ENCODE measurements at regions not wholly inside any gene's neighbourhood (a gene's known extent, or its start where the extent isn't known, plus 50 kb on each side); places are given as distances from the start of the nearest gene placed in this dataset.

- peak; percentile 98 for DNase-seq
Observed at GRCh38 chr14:82067221-82067875, 533.7 kb upstream of the SEL1L start.

GRCh38 chr14:82070040-82070439 is 536.4 kb upstream of the SEL1L start:
- DNase-seq, result no peak

- DNase-seq, result no peak
Observed at GRCh38 chr14:82070753-82071152, 537.1 kb upstream of the SEL1L start.

- DNase-seq, result no peak
Observed at GRCh38 chr14:82073547-82073946, 539.9 kb upstream of the SEL1L start.

GRCh38 chr14:82075566-82075965 is 541.9 kb upstream of the SEL1L start:
- no peak for DNase-seq

- DNase-seq, result no peak
Observed at GRCh38 chr14:82079553-82079952, 545.9 kb upstream of the SEL1L start.

- DNase-seq, result no peak
Observed at GRCh38 chr14:82080370-82080769, 546.7 kb upstream of the SEL1L start.

GRCh38 chr14:82084813-82085212 is 551.2 kb upstream of the SEL1L start:
- no peak for DNase-seq

- DNase-seq, result no peak
Observed at GRCh38 chr14:82091097-82091496, 557.4 kb upstream of the SEL1L start.

- DNase-seq, result no peak
Observed at GRCh38 chr14:82094829-82095345, 561.2 kb upstream of the SEL1L start.

GRCh38 chr14:82104013-82104412 is 570.4 kb upstream of the SEL1L start:
- DNase-seq, result no peak

GRCh38 chr14:82112210-82112839 is 578.7 kb upstream of the SEL1L start:
- no peak for DNase-seq

- no peak for DNase-seq
Observed at GRCh38 chr14:82113007-82113406, 579.4 kb upstream of the SEL1L start.

GRCh38 chr14:82113710-82114109 is 580.1 kb upstream of the SEL1L start:
- DNase-seq, result no peak

- DNase-seq, result no peak
Observed at GRCh38 chr14:82116721-82117120, 583.1 kb upstream of the SEL1L start.

GRCh38 chr14:82122655-82123054 is 589.0 kb upstream of the SEL1L start:
- no peak for DNase-seq

GRCh38 chr14:82124511-82124910 is 590.9 kb upstream of the SEL1L start:
- DNase-seq, result no peak

- no peak for DNase-seq
Observed at GRCh38 chr14:82126006-82126405, 592.4 kb upstream of the SEL1L start.

GRCh38 chr14:82134411-82134810 is 600.8 kb upstream of the SEL1L start:
- no peak for DNase-seq

- no peak for DNase-seq
Observed at GRCh38 chr14:82138431-82138830, 604.8 kb upstream of the SEL1L start.

- DNase-seq, result no peak
Observed at GRCh38 chr14:82146846-82147245, 613.2 kb upstream of the SEL1L start.

GRCh38 chr14:82153689-82154088 is 620.0 kb upstream of the SEL1L start:
- DNase-seq, result no peak

- DNase-seq, result no peak
Observed at GRCh38 chr14:82159624-82160023, 626.0 kb upstream of the SEL1L start.

GRCh38 chr14:82180139-82180538 is 646.5 kb upstream of the SEL1L start:
- DNase-seq, result peak; percentile 82

- no peak for DNase-seq
Observed at GRCh38 chr14:82182646-82183045, 649.0 kb upstream of the SEL1L start.
